Mesothelial cell of epicardium (in vitro differentiated cells): ENCODE measurements at regions not wholly inside any gene's neighbourhood (a gene's known extent, or its start where the extent isn't known, plus 50 kb on each side); places are given as distances from the start of the nearest gene placed in this dataset.

Experiments
- DNase-seq, 2 experiments: peaks; one replicate each; pipeline ENCODE4 v3.0.0; 2021; ENCODE audit warnings: low spot score in 2 of 2; ENCODE audit not compliant: unreplicated experiment in 2 of 2
- H3K27ac Mint-ChIP-seq: 2 replicates; pipeline ENCODE4 v1.8.0; 2021; ENCODE audit warnings: mixed read lengths
- H3K27me3 Mint-ChIP-seq: 2 replicates; pipeline ENCODE4 v1.8.0; 2021; ENCODE audit warnings: low read depth, mixed read lengths
- H3K36me3 Mint-ChIP-seq: 2 replicates; pipeline ENCODE4 v1.8.0; 2021; ENCODE audit warnings: mixed read lengths
- H3K4me1 Mint-ChIP-seq: 2 replicates; pipeline ENCODE4 v1.8.0; 2021; ENCODE audit warnings: mixed read lengths
- H3K4me3 Mint-ChIP-seq: 2 replicates; pipeline ENCODE4 v1.8.0; 2021; ENCODE audit warnings: mild to moderate bottlenecking, moderate library complexity, mixed read lengths
- H3K9me3 Mint-ChIP-seq: 2 replicates; pipeline ENCODE4 v1.8.0; 2021; ENCODE audit warnings: mixed read lengths
- CTCF ChIP-seq: fragments of 200-600 bp; sonication (generic); IDR thresholded peaks from one replicate; pipeline ENCODE4 v1.5.0; 2021; ENCODE audit warnings: antibody characterized with exemption; ENCODE audit not compliant: unreplicated experiment

- TF ChIP-seq CTCF, result no peak
- Mint-ChIP-seq H3K4me3 (no peak overlapping the region), H3K36me3 (peaks cover 5% of the 10 kb centered on the region), H3K4me1 (peaks cover 34% of the 10 kb centered on the region), H3K9me3 (peaks cover 7% of the 10 kb centered on the region), H3K27ac (no peak overlapping the region), H3K27me3 (no peaks in the 10 kb centered on the region)
- no peak for DNase-seq
These were observed 360.6 kb downstream of the RND3 start for GRCh38 chr2:150126839-150127238.

GRCh38 chr2:150126143-150126740 is 361.2 kb downstream of the RND3 start:
- Mint-ChIP-seq H3K36me3 (peaks cover 5% of the 10 kb centered on the region), H3K4me1 (peaks cover 32% of the 10 kb centered on the region), H3K9me3 (peaks cover 7% of the 10 kb centered on the region), H3K27me3 (no peaks in the 10 kb centered on the region), H3K4me3 (no peak overlapping the region), H3K27ac (no peak overlapping the region)
- DNase-seq, result no peak
- TF ChIP-seq CTCF, result no peak

- no peaks in the 10 kb centered on the region for H3K27me3 Mint-ChIP-seq
- peaks cover 5% of the 10 kb centered on the region for H3K36me3 Mint-ChIP-seq
- H3K4me1 Mint-ChIP-seq, result peaks cover 29% of the 10 kb centered on the region
- no peak overlapping the region for H3K27ac Mint-ChIP-seq
- DNase-seq, result no peak
- H3K4me3 Mint-ChIP-seq, result no peak overlapping the region
- TF ChIP-seq CTCF, result no peak
- H3K9me3 Mint-ChIP-seq, result peaks cover 7% of the 10 kb centered on the region
These were observed 361.8 kb downstream of the RND3 start for GRCh38 chr2:150125708-150126107.

- Mint-ChIP-seq H3K4me1 (peaks cover 24% of the 10 kb centered on the region), H3K27ac (no peak overlapping the region)
- TF ChIP-seq CTCF, result no peak
These were observed 362.3 kb downstream of the RND3 start for GRCh38 chr2:150125188-150125587.

GRCh38 chr2:150124739-150125138 is 362.7 kb downstream of the RND3 start:
- Mint-ChIP-seq H3K4me1 (peaks cover 20% of the 10 kb centered on the region), H3K9me3 (peaks cover 7% of the 10 kb centered on the region), H3K27me3 (no peaks in the 10 kb centered on the region), H3K4me3 (no peak overlapping the region), H3K27ac (no peak overlapping the region), H3K36me3 (peaks cover 5% of the 10 kb centered on the region)
- no peak for DNase-seq
- TF ChIP-seq CTCF, result no peak

More at GRCh38 chr2:150125188-150125587, 362.3 kb downstream of the RND3 start:
- no peaks in the 10 kb centered on the region for H3K27me3 Mint-ChIP-seq
- peaks cover 7% of the 10 kb centered on the region for H3K9me3 Mint-ChIP-seq
- no peak overlapping the region for H3K4me3 Mint-ChIP-seq
- H3K36me3 Mint-ChIP-seq, result peaks cover 5% of the 10 kb centered on the region
- no peak for DNase-seq
